AG04450 (cell line): ENCODE measurements at regions not wholly inside any gene's neighbourhood (a gene's known extent, or its start where the extent isn't known, plus 50 kb on each side); places are given as distances from the start of the nearest gene placed in this dataset.

Experiments
- CTCF ChIA-PET: fragments of 300-600, 350-600 bp; formaldehyde crosslinking; extraction: SDS; loops from one replicate; lab custom pipeline; 2022; ENCODE audit warnings: antibody characterized with exemption, inconsistent platforms; lab: Charles Lee
- POLR2A ChIA-PET: fragments of 350-600 bp; formaldehyde crosslinking; extraction: SDS; loops from one replicate; lab custom pipeline; 2021; ENCODE audit warnings: antibody characterized with exemption, inconsistent platforms; lab: Yijun Ruan, JAX
- DNase-seq: peaks from one replicate; pipeline ENCODE4 v3.0.0-alpha.2; 2011; ENCODE audit warnings: low read depth, low spot score
- H3K27ac ChIP-seq: one replicate; pipeline ENCODE4 v1.5.1; 2012; ENCODE audit warnings: low read depth, low read length, control low read depth
- H3K27me3 ChIP-seq: one replicate; pipeline ENCODE4 v1.6.0; 2012; ENCODE audit warnings: low read length; ENCODE audit not compliant: control insufficient read depth, insufficient read depth
- H3K4me3 ChIP-seq: 2 replicates; pipeline ENCODE4 v1.5.1; 2011; ENCODE audit warnings: mild to moderate bottlenecking, low read depth, low read length, control low read depth
- H3K9me3 ChIP-seq: 2 replicates; pipeline ENCODE4 v1.5.1; 2012; ENCODE audit warnings: low read length; ENCODE audit not compliant: control insufficient read depth, insufficient read depth
- TF ChIP-seq, protein P1 (sequence below): IDR thresholded peaks from 2 replicates; pipeline ENCODE4 v1.5.1; 2011; ENCODE audit warnings: low read depth, low read length, control low read depth, inconsistent platforms

DNA sequence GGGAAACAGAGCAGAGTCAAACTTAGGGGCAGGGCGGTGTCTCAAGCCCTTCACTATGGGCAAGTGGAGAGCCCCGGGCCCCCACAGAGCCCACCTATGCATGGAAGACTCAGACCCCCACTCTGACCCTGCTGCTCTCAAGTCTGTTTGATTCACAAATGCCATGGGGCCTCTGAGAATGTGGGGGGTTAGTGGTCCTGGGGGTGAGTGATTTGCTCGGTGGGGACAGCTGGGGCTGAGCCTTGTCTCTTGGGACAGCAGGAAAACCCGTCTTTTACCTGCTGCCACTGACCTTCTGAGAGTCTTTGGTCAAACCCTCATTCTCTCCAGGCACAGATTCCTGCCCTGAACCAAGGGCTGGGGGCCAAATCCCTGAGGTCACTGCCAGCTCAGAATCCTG is 201.0 kb upstream of the RTL1 start:
- Histone ChIP-seq H3K9me3 (no peaks in the 10 kb centered on the region; the same call in 1 of the 2 replicates), H3K27me3 (peaks cover 6% of the 10 kb centered on the region), H3K27ac (no peak overlapping the region), H3K4me3 (no peak overlapping the region)
- ChIA-PET CTCF (no interaction called here), POLR2A (no interaction called here)
- DNase-seq: no peak
- TF ChIP-seq, protein P1, sequence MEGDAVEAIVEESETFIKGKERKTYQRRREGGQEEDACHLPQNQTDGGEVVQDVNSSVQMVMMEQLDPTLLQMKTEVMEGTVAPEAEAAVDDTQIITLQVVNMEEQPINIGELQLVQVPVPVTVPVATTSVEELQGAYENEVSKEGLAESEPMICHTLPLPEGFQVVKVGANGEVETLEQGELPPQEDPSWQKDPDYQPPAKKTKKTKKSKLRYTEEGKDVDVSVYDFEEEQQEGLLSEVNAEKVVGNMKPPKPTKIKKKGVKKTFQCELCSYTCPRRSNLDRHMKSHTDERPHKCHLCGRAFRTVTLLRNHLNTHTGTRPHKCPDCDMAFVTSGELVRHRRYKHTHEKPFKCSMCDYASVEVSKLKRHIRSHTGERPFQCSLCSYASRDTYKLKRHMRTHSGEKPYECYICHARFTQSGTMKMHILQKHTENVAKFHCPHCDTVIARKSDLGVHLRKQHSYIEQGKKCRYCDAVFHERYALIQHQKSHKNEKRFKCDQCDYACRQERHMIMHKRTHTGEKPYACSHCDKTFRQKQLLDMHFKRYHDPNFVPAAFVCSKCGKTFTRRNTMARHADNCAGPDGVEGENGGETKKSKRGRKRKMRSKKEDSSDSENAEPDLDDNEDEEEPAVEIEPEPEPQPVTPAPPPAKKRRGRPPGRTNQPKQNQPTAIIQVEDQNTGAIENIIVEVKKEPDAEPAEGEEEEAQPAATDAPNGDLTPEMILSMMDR: no peak

DNA sequence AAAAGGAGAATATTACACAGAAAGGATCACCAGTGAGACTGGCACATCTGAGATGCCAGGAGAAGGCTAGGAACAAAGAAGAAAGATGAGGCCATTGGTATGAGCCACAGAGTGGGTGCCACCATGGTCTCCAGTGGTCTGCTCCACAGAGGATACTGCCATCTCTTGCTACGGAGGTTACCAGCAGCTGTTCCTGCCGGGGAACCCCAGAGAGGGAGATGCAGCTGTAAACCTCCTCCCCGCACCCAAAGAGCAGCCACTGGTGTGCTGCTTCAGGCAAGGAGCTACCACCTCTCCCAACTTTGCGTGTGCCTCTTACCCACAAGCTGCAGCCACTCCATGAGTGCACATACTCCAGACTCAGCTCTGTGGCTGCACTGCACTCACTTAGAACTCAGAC is 201.5 kb upstream of the RTL1 start:
- no peak overlapping the region for H3K4me3 ChIP-seq
- POLR2A ChIA-PET: no interaction called here
- CTCF ChIA-PET: no interaction called here
- TF ChIP-seq, protein P1: no peak
- no peak for DNase-seq
- no peaks in the 10 kb centered on the region; the same call in 1 of the 2 replicates for H3K9me3 ChIP-seq
- H3K27ac ChIP-seq: no peak overlapping the region
- peaks cover 6% of the 10 kb centered on the region for H3K27me3 ChIP-seq

DNA sequence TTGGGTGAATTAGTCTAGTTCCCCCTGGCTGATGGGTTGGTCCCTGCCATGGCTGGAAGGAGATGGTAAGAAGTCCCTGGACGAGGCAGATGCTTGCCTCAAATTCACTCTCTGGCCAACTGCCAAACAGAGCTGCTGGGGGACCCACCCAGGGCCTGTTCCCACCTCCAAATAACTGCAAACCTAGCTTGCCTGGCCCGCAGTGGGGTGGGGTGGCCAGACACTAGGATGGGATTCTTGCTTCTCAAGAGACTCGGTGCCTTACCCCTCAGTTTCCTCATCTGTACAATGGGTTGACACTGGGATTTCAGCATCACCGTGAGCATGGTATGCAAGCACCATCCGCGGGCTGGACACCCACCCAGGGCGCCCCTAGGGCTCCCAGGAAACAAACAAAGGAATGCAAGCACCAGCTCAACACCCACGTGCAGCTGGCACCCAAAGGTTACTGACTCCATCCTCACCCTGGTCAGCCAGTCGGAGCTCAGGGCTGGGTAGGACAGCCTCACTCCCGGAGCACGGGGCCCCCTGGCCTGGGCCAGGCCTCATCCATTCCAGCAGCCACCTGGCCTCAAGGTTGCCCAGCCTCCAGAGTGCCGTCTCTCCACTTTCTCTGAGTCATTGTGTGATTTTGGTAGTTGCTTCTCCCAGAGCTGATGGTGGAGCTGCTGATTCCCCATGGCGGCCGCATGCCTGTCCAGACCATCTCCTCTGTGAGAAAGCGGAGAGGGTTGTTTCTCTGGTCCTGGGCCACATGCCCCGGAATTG is 205.2 kb upstream of the RTL1 start:
- no peak overlapping the region for H3K27ac ChIP-seq
- TF ChIP-seq, protein P1: no peak
- no peak for DNase-seq
- H3K9me3 ChIP-seq: no peaks in the 10 kb centered on the region; the same call in 1 of the 2 replicates
- ChIA-PET CTCF (no interaction called here), POLR2A (no interaction called here)
- H3K4me3 ChIP-seq: no peak overlapping the region
- peaks cover 8% of the 10 kb centered on the region for H3K27me3 ChIP-seq

DNA sequence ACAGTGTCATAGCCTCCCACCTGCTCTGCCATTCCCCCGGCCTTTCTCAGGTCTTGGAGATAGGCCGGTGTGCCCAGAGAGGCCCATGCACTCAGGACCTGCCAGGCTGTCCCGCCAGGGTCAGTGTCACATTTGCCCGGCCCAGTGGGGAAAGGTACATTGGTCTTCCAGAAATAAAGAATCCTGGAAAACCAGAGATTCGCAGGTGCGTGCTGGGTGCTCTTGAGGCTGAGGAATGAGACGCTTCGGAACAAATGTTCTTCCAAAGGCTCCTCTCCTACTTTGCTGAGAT is 205.8 kb upstream of the RTL1 start:
- POLR2A ChIA-PET: no interaction called here
- H3K27ac ChIP-seq: no peak overlapping the region
- no peak for DNase-seq
- CTCF ChIA-PET: no interaction called here
- TF ChIP-seq, protein P1: no peak
- no peaks in the 10 kb centered on the region; the same call in 1 of the 2 replicates for H3K9me3 ChIP-seq
- H3K4me3 ChIP-seq: no peak overlapping the region
- peaks cover 8% of the 10 kb centered on the region for H3K27me3 ChIP-seq

DNA sequence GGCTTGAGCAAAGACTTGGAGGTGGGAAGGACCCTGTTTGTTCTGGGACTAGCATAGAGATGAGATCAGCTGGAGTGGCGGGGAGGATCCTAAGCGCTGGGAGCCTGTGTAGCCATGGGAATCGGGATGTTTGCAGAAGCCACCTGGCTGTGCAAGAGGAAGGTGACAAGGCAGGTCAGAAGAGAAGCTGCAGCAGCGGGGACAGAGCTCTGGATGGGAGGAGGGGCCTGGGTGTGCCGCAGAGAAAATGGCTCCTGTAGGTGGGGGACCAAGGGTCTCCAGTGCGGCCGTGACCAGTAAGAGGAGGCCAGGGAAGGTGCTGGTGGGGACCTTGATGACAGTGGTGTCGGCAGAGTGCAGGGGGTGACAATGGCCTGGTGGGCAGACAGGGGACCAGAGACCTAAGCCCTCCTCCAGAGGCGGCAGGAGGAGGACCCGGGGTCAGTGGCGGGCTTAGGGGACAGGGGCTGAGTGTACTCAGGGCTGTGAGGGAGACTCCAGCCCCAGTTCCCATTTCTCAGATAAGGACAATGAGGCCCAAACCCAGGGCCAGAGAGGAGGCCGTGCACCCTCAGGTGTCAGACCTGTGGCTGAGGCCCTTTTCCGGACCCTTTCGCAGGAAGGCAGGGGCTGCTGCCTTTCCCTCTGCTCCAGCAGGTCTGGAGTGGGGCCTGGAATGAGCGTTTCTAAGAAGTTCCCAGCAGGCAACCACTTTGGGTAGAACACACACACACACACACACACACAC is 206.6 kb upstream of the RTL1 start:
- TF ChIP-seq, protein P1: no peak
- Histone ChIP-seq H3K27ac (no peak overlapping the region), H3K27me3 (peaks cover 15% of the 10 kb centered on the region), H3K9me3 (no peaks in the 10 kb centered on the region; the same call in 1 of the 2 replicates), H3K4me3 (no peak overlapping the region)
- DNase-seq: no peak
- POLR2A ChIA-PET: no interaction called here
- CTCF ChIA-PET: no interaction called here
